GM21529 (cell line): ENCODE measurements at regions not wholly inside any gene's neighbourhood (a gene's known extent, or its start where the extent isn't known, plus 50 kb on each side); places are given as distances from the start of the nearest gene placed in this dataset.

Experiments
- ATAC-seq: cut with Tn5 transposase; IDR thresholded peaks from one replicate; pipeline ENCODE4 v1.9.1; 2021; ENCODE audit not compliant: unreplicated experiment

GRCh38 chr1:221448585-221449175, 293.2 kb downstream of the DUSP10 start:
- ATAC-seq = no peak

DNA sequence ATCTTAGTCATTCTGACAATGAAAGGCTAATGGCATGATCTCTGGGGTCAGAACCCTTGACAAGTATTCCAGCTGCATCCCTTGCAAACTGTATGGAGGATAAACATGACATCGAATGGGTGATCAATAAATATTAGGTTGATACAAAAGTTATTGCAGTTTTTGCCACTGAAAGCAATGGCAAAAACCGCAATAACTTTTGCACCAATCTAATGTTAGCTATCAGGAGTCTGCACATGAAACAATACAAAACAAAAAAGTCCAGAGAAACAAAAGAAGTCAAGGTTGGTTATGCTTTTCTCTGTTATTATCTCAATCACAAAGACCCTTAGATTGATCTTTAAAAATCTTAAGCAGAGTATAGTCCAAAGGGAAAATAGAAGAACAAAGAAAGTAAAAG, 292.7 kb downstream of the DUSP10 start:
- no peak for ATAC-seq

GRCh38 chr1:221449801-221450470, 292.0 kb downstream of the DUSP10 start:
- ATAC-seq = peak; percentile 76

DNA sequence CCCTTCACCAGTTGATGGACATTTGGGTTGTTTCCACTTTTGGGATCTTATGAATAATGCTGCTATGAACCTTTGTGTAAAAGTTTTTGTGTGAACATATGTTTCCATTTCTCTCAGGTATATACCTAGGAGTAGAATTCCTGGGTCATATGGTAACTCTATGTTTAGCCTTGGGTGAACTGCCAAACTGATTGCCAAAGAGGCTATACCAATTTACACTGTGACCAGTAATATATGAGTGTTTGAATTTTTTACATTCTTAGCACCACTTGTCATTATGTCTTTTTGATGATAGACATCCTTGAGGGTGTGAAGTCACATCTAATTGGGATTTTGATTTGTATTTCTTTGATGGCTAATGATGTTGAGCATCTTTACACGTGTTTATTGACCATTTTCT, 290.1 kb downstream of the DUSP10 start:
- ATAC-seq = no peak

DNA sequence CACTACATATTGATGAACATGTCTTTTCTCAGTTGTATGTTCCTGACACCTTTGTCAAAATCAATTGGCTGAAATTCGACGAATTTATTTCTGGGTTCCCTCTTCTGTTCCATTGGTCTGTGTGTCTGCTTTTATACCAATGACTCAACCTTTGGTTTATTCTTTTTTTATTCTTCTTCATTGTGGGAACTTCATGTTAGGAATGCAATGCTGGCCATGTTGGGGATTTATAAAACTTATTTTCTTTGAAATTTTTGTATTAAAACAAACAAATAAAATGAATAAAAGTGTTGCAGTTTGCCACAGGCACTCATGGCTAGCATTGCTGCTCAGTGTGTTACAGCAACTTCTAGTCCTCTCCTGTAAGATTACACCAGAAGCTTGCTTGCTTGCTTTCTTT, 287.8 kb downstream of the DUSP10 start:
- ATAC-seq = no peak

DNA sequence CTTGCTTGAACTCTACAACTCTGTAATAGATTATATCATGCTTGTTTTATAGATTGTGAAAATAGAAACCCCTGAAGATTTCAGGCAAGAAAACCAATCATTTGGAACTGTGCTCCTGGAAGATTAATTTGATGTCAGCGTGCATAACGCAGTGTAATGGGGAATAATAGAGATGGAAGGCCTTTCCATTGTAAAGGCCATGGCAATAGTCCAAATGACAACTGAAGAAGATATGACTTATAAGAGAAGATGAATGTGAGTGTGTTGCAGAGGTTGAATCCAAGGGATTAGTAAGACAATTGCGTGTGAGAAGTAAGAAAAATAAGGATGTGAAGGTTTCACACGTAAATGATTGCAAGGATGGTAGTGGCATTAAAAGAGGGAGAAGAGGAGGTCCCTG, 285.0 kb downstream of the DUSP10 start:
- no peak for ATAC-seq

DNA sequence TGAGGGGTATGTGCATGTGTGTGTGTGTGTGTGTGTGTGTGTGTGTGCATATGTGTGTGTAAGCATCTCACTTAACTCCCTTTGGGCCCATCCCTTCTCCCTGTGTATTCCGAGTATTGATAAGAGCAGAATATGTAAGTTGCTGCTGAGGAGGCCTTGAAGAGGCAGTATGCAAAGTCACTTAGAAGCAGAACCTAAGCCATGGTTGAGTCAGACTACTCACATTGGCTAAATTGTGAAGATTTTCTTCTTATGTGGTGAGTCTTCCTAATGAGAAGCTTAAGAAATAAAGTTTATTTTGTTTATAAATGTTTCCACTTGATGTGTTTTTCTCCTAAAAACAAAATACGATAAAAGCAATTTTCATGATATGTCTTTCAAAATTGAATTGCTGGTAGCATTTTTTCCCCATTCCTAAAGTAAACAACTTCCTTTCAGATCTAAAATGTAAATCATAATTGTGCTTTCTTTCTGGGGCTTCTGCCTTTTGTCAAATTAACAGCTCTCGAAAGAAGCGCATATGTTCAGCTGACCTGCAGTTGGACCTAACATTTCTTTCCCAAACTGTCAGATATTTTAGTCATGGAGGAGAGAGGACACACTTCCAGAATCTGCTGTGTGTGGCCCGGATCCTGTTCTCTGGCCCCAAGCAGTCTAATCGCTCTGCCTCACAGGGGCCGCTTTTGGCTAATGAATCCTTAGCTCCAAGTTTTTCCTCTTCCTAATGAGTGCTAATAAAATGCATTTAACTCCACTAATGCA, 284.0 kb downstream of the DUSP10 start:
- no peak for ATAC-seq

DNA sequence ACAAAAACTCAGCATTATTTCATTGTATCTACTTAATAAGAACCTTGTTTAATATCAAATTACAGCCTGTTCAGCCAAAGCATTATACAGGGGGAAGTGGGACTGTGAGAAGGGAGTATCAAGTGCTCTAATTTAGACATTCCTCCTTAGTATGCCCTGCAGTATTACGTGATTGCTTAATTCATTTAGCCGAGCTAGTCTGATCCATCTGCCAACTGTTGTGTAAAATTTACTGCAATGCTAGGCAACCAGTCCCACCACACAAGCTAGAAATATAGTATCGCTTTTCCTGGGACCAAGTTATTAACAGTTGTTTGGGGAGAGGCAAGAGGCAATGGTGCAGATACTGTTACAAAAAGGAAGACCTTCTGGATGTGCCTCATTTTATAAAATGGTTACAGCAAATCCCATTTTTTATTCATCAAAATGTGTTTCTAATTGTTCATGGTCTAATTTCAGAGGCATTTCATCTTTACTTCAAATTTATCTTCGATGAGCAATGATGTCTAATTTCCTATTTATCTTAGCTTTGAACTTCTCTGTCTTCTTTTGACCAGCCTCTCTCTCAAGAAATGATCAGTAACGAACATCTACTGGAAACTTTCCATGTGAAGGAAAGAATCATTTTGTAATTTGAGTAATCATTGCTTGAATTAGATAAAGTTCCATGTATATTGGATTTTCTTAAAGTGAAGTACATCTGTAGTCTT, 283.3 kb downstream of the DUSP10 start:
- no peak for ATAC-seq

GRCh38 chr1:221459558-221459957, 282.3 kb downstream of the DUSP10 start:
- no peak for ATAC-seq

DNA sequence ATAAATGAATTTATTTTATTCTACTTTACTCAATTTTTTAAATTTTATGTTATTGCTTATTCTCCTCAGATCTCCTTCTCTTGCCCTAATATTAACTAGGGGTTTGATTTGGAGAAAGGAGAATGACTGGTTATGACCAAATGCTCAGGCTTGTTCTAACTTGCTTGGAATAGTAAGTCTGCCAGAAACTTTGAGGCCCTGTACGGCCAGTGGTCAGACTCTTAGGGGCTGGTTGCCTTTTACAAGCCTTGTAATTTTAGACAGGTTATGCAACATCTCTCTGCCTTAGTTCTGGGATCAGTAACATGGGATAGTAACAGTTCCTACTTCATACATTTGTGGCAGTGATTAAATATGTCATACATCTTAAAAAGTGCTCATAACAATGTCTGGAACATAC, 279.5 kb downstream of the DUSP10 start:
- ATAC-seq = no peak

DNA sequence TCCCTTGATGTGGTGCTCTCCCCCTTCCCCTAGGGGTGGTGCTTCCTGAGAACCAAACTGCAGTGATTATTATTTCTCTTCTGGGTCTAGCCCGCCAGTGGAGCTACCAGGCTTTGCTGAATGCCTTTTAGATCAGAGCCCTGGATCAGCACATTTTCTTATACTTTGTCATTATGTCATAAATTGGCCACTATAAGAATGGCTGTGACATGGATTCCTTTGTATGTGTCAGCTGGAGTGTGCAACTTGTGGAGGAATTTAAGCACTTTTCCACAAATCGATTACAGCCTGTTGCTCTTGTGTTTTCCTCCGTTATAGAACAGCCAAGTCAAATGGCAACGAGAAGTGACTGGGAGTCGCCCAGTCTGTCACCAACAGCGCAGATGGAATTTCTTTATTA, 273.3 kb downstream of the DUSP10 start:
- ATAC-seq = no peak

- ATAC-seq = no peak
These were observed 272.4 kb downstream of the DUSP10 start for GRCh38 chr1:221469476-221469875.

GRCh38 chr1:221470000-221470698, 271.7 kb downstream of the DUSP10 start:
- ATAC-seq = no peak

DNA sequence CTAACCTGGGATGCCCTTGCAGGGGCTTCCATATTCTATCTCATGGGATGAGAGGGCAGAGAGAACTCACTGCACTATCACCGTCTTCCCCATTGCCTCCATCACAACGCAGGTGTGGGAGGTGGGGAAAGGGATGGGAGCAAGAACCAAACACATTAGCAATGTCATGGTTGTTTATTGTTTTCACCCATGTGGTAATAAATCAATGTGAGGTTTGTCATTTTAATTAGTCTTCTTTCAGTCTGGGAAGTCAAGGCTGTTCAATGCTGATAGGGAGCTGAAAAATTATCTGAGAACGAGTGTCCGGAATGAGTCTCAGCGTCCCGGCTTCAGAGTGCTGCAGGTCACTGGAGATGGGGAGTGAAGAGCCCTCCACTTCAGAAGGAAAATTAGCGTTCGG, 268.5 kb downstream of the DUSP10 start:
- ATAC-seq = no peak

DNA sequence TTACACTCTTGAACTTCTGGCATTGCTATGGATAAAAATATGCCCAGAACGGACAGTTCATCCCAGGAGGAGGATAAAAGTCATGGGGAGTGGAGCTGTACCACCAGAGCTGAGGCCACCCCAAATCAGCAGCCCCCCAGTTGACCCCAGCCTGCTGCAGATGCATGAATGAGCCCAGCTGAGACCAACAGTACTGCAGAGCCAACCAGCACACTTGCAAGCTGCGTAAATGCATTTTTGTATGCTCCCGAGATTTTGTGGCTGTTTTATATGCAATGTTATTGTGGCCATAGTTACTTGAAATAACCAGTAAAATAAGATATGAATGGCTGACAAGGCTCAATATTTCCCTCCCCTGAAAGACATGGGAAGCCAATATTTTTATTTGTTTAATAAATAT, 264.6 kb downstream of the DUSP10 start:
- ATAC-seq = no peak

- peak; percentile 93 for ATAC-seq
These were observed 263.6 kb downstream of the DUSP10 start for GRCh38 chr1:221478050-221478949.

GRCh38 chr1:221487781-221488524, 253.9 kb downstream of the DUSP10 start:
- ATAC-seq = no peak

DNA sequence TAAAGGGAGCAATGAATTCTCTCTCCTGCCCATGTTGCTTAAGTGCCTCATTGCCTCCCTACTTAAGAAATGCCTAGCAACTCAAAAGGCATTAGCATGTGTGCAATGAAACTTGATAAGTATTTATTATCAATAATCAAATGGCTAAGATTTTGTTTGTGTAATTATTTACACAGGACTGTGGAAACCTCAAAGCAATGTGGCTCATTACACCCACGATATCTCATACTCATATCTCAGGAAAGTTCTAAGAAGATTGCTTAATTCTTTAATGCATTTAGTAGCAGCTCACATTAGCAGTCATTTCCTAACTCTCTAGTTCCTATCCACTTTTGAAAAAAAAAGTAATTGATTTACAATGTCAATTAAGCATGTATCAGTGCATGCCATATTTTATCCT, 253.3 kb downstream of the DUSP10 start:
- no peak for ATAC-seq

DNA sequence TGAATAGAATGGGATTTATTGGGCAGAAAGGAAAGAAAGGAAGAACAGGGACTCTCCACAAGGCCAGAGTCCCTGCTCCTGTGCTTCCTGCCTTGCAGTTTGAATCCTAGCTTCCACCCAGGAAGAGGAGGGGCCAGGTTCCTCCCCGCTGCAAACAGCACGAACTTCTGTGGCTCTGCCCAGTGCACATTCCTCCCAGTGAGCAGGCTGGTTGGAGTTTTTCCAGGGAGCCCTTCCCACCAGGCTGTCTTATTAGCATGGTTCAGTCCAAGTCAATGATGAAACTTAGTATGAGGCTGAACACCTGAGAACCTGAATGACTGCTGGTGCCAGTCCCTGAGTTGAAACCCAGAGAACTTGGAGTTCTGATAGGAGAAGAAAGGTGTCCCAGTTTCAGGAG, 247.2 kb downstream of the DUSP10 start:
- ATAC-seq = no peak
